CD14-positive monocyte (primary cell): ENCODE measurements at regions not wholly inside any gene's neighbourhood (a gene's known extent, or its start where the extent isn't known, plus 50 kb on each side); places are given as distances from the start of the nearest gene placed in this dataset.

ENCODE experiments used
- DNase-seq, 3 donors: peaks; one replicate each; pipeline ENCODE4 v3.0.0-alpha.2; 2011 to 2022
- H2AFZ ChIP-seq: 2 replicates; pipeline ENCODE4 v1.6.0; 2012; ENCODE audit warnings: mild to moderate bottlenecking, low read depth, low read length, inconsistent platforms; ENCODE audit not compliant: insufficient read depth, poor library complexity, severe bottlenecking
- H3K27ac ChIP-seq, 2 donors: 1 replicate in 1 of 2; 2 replicates in 1 of 2; pipeline ENCODE4 v1.5.1; 2012 to 2013; ENCODE audit warnings: low read length in 2 of 2, control low read depth in 1 of 2, inconsistent platforms in 1 of 2, low read depth in 1 of 2, mild to moderate bottlenecking in 1 of 2
- H3K27me3 ChIP-seq, 2 donors: one replicate each; pipeline versions ENCODE4 v1.6.0 to v1.6.1; 2011 to 2013; ENCODE audit warnings: low read length in 2 of 2; ENCODE audit not compliant: control insufficient read depth in 2 of 2, insufficient read depth in 2 of 2
- H3K36me3 ChIP-seq, 2 donors: replicated peaks in 1 of 2; 1 replicate in 1 of 2; 2 replicates in 1 of 2; pipeline versions ENCODE4 v1.5.1 to v1.6.1; 2012 to 2013; ENCODE audit warnings: low read length in 2 of 2, control low read depth in 1 of 2, inconsistent platforms in 1 of 2, mild to moderate bottlenecking in 1 of 2; ENCODE audit not compliant: insufficient read depth in 2 of 2, control insufficient read depth in 1 of 2
- H3K4me1 ChIP-seq, 2 donors: 1 replicate in 1 of 2; 2 replicates in 1 of 2; pipeline versions ENCODE4 v1.5.1 to v1.6.1; 2012 to 2013; ENCODE audit warnings: low read length in 2 of 2, control low read depth in 1 of 2, inconsistent platforms in 1 of 2, mild to moderate bottlenecking in 1 of 2, moderate library complexity in 1 of 2; ENCODE audit not compliant: insufficient read depth in 2 of 2, control insufficient read depth in 1 of 2
- H3K4me2 ChIP-seq: replicated peaks from 2 replicates; pipeline ENCODE3; 2012; ENCODE audit warnings: low read length, moderate library complexity, mild to moderate bottlenecking; ENCODE audit not compliant: poor library complexity, severe bottlenecking; ENCODE audit errors: extremely low read depth
- H3K4me3 ChIP-seq, 3 experiments: fragments of 200-600 bp in 1 of 3; sonication (generic) in 1 of 3; replicated peaks in 1 of 3; 1 replicate in 2 of 3; 2 replicates in 1 of 3; pipeline ENCODE4 v1.5.1; 2011 to 2013; ENCODE audit warnings: low read length in 3 of 3, mild to moderate bottlenecking in 3 of 3, control low read depth in 2 of 3, low read depth in 2 of 3, inconsistent platforms in 1 of 3, moderate library complexity in 1 of 3
- H3K79me2 ChIP-seq: 2 replicates; pipeline ENCODE4 v1.6.0; 2012; ENCODE audit warnings: mild to moderate bottlenecking, control low read depth, inconsistent platforms, low read length, moderate library complexity; ENCODE audit not compliant: insufficient read depth
- H3K9ac ChIP-seq: 2 replicates; pipeline ENCODE4 v1.6.0; 2017; ENCODE audit warnings: low read length, mild to moderate bottlenecking; ENCODE audit not compliant: insufficient read depth, poor library complexity, severe bottlenecking
- H3K9me3 ChIP-seq, 2 donors: replicated peaks in 1 of 2; 1 replicate in 1 of 2; 2 replicates in 1 of 2; pipeline versions ENCODE4 v1.5.1 to v1.6.1; 2012 to 2013; ENCODE audit warnings: low read length in 2 of 2, control low read depth in 1 of 2; ENCODE audit not compliant: control insufficient read depth in 1 of 2, insufficient read depth in 1 of 2
- H4K20me1 ChIP-seq: 2 replicates; pipeline ENCODE4 v1.6.0; 2012; ENCODE audit warnings: mild to moderate bottlenecking, low read length, control low read depth, moderate library complexity; ENCODE audit not compliant: insufficient read depth
- H3K27ac Mint-ChIP-seq, 7 donors: one replicate each; pipeline ENCODE4 v1.8.0; 2020; ENCODE audit warnings: mild to moderate bottlenecking in 7 of 7, mixed read lengths in 7 of 7, moderate library complexity in 6 of 7, inconsistent platforms in 2 of 7
- H3K27me3 Mint-ChIP-seq, 3 donors: one replicate each; pipeline ENCODE4 v1.8.0; 2021 to 2022; ENCODE audit warnings: low read depth in 3 of 3, mild to moderate bottlenecking in 3 of 3, mixed read lengths in 3 of 3, moderate library complexity in 3 of 3, inconsistent platforms in 1 of 3
- H3K36me3 Mint-ChIP-seq, 2 donors: one replicate each; pipeline ENCODE4 v1.8.0; 2020; ENCODE audit warnings: mixed read lengths in 2 of 2, inconsistent platforms in 1 of 2, mild to moderate bottlenecking in 1 of 2
- H3K4me1 Mint-ChIP-seq: one replicate; pipeline ENCODE4 v1.8.0; 2020; ENCODE audit warnings: mild to moderate bottlenecking, mixed read lengths
- H3K4me3 Mint-ChIP-seq, 2 donors: one replicate each; pipeline ENCODE4 v1.8.0; 2020; ENCODE audit warnings: mild to moderate bottlenecking in 2 of 2, mixed read lengths in 2 of 2, moderate library complexity in 1 of 2
- H3K9me3 Mint-ChIP-seq, 7 donors: one replicate each; pipeline ENCODE4 v1.8.0; 2020 to 2022; ENCODE audit warnings: mixed read lengths in 7 of 7, mild to moderate bottlenecking in 6 of 7, moderate library complexity in 6 of 7, inconsistent platforms in 2 of 7
- CTCF ChIP-seq: fragments of 200-600 bp; IDR thresholded peaks from one replicate; pipeline ENCODE4 v1.8.0; 2022; ENCODE audit warnings: antibody characterized with exemption, mild to moderate bottlenecking
- whole genome bisulfite sequencing: methylation state at CpG from one replicate; pipeline ENCODE4 v1.1.5; 2013; ENCODE audit warnings: missing lambda C conversion rate; ENCODE audit not compliant: insufficient coverage; 5-methylcytosine and 5-hydroxymethylcytosine counted together
- intact Hi-C, 2 donors: fragments of 100-400 bp; cut with micrococcal nuclease; formaldehyde crosslinking; loops; one replicate each; pipeline versions ENCODE4 v1.15.0 to v1.15.1; 2023

GRCh38 chr7:98731651-98732050 is 114.6 kb downstream of the NPTX2 start:
- Histone ChIP-seq H3K9ac (no peak overlapping the region), H3K27ac (no peak overlapping the region), H3K9me3 (peaks cover 0 to 4% of the 10 kb centered on the region in 2 donors), H2AFZ (no peak overlapping the region), H3K4me2 (no peak overlapping the region), H3K4me1 (no peaks in the 10 kb centered on the region), H3K79me2 (no peaks in the 10 kb centered on the region), H3K4me3 (no peak overlapping the region), H3K27me3 (no peaks in the 10 kb centered on the region), H3K36me3 (no peaks in the 10 kb centered on the region), H4K20me1 (no peaks in the 10 kb centered on the region)
- 93% methylated on average over 4 of the region's 7 CpGs for WGBS
- H3K4me3 Mint-ChIP-seq: no peak overlapping the region
- H3K36me3 Mint-ChIP-seq: no peaks in the 10 kb centered on the region
- no peak for DNase-seq
- no peak for TF ChIP-seq CTCF
- H3K27me3 Mint-ChIP-seq: peaks cover 4 to 16% (median 8%) of the 10 kb centered on the region in 3 donors
- H3K27ac Mint-ChIP-seq: peak overlapping the region in 1 of 7 donors; percentile 12
- H3K4me1 Mint-ChIP-seq: no peaks in the 10 kb centered on the region
- intact Hi-C loops: loop anchor here in 1 of 2 donors (5.0 kb wide), 1 partner anchor 106 kb away; no protein-coding TSS in a partner anchor
- peaks cover 3 to 8% (median 5%) of the 10 kb centered on the region in 7 donors for H3K9me3 Mint-ChIP-seq

- no peak overlapping the region for H2AFZ ChIP-seq
- H3K27me3 ChIP-seq: no peaks in the 10 kb centered on the region
- no peak overlapping the region for H3K9ac ChIP-seq
- Mint-ChIP-seq H3K4me1 (no peaks in the 10 kb centered on the region), H3K27me3 (peaks cover 7 to 12% (median 7%) of the 10 kb centered on the region in 3 donors), H3K4me3 (no peak overlapping the region), H3K36me3 (no peaks in the 10 kb centered on the region), H3K27ac (no peak overlapping the region), H3K9me3 (peaks cover 3 to 8% (median 5%) of the 10 kb centered on the region in 7 donors)
- no peaks in the 10 kb centered on the region for H3K4me1 ChIP-seq
- peaks cover 0 to 4% of the 10 kb centered on the region in 2 donors for H3K9me3 ChIP-seq
- peak; percentile 68 for TF ChIP-seq CTCF
- H4K20me1 ChIP-seq: no peaks in the 10 kb centered on the region
- no peaks in the 10 kb centered on the region for H3K79me2 ChIP-seq
- no peak overlapping the region for H3K4me2 ChIP-seq
- intact Hi-C loops: loop anchor here in 1 of 2 donors (5.0 kb wide), 1 partner anchor 104 kb away; no protein-coding TSS in a partner anchor
- no peaks in the 10 kb centered on the region for H3K36me3 ChIP-seq
- H3K4me3 ChIP-seq: no peak overlapping the region
- H3K27ac ChIP-seq: no peak overlapping the region
- WGBS: 100% methylated on average over 1 of the region's 2 CpGs
- peak; percentile 18 to 49 (median 33) for DNase-seq
Measured at GRCh38 chr7:98733036-98733435, 116.0 kb downstream of the NPTX2 start.
